Neuron (in vitro differentiated cells): ENCODE measurements at regions not wholly inside any gene's neighbourhood (a gene's known extent, or its start where the extent isn't known, plus 50 kb on each side); places are given as distances from the start of the nearest gene placed in this dataset.

Experiments
- H2AFZ ChIP-seq: one replicate; pipeline ENCODE4 v1.6.1; 2013; ENCODE audit warnings: low read depth, mild to moderate bottlenecking, inconsistent platforms, low read length, moderate library complexity
- H3K27me3 ChIP-seq: one replicate; pipeline ENCODE4 v1.6.1; 2013; ENCODE audit warnings: low read length; ENCODE audit not compliant: insufficient read depth
- H3K36me3 ChIP-seq: one replicate; pipeline ENCODE4 v1.6.1; 2013; ENCODE audit warnings: low read length; ENCODE audit not compliant: insufficient read depth
- H3K4me1 ChIP-seq: one replicate; pipeline ENCODE4 v1.6.1; 2013; ENCODE audit warnings: low read length; ENCODE audit not compliant: insufficient read depth
- H3K4me3 ChIP-seq: 2 replicates; pipeline ENCODE4 v1.5.1; 2013; ENCODE audit warnings: mild to moderate bottlenecking, low read length, moderate library complexity
- H3K9me3 ChIP-seq: one replicate; pipeline ENCODE4 v1.6.1; 2013; ENCODE audit warnings: low read length

DNA sequence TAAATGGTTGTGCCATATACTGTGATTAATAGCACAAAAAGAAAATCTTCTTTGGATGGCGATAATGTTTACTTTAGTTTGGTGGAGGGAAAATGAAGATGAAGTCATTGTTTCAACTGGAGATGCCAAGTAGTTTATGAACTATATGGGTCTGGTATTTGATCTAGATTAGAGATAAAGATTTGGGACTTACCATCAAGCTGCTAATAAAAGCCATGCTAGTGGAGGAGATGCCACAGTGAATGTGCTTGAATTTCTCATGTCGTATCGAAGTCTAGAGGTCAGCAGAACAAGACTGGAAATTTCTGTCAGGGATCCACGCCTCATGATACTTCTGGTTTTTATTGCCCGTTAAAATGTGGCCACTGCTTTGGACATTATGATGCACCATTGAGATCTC is 742.0 kb downstream of the NCAM2 start:
- Histone ChIP-seq H3K27me3 (no peaks in the 10 kb centered on the region), H3K9me3 (no peaks in the 10 kb centered on the region), H3K4me1 (no peaks in the 10 kb centered on the region), H3K4me3 (no peak overlapping the region), H3K36me3 (no peaks in the 10 kb centered on the region), H2AFZ (no peak overlapping the region)

DNA sequence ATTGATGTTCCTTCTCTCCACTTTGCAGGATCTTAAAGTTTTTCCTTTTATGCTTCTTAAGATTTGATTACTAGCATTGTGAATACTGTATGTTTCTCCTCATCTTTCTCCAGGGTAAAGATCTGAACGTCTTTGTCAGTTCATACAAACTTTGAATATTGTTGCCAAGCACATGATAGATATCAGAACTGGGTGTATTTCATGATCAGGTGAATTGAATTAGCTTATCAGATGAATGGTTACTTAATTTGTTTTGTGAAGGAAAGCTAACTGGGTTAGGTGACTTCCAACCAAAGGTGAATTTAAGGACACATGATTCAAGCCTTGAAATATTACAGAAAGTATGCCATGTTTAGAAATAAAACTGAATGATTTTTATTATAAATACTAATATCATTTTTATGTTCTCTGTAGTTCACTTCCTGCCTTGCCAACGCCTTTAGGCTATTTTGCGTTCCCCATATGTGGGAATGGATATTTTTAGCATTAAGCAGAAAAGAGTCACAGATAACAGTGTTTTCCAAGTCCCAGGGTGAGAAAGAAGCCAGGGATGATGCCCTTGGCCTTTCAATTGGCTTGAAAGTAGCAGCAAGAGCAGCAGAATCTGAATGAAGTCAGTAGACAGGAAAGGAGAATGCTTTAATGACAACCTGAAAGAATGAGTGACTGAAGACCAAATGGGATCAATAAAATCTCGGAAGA is 752.1 kb downstream of the NCAM2 start:
- Histone ChIP-seq H2AFZ (no peak overlapping the region), H3K36me3 (no peaks in the 10 kb centered on the region), H3K4me1 (no peaks in the 10 kb centered on the region), H3K9me3 (no peaks in the 10 kb centered on the region), H3K4me3 (no peak overlapping the region), H3K27me3 (no peaks in the 10 kb centered on the region)

DNA sequence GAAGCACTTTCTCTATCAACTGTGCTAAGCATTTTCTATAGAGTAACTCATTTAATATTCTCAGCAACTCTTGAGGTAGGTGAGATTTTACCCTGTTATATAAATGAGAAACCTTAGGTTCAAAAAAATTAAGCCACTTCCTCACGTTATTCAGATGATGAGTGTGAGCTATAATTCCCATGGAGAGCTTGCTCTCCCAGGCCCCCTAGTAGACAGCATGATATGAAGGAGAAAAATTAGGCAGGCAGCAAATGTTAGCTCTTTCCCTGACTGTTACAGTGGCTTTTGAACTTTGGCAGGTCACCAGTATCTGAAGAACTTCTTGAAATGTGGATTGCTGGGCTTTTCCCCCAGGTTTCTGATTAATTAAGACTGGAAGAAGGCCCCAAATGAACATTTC is 753.1 kb downstream of the NCAM2 start:
- no peaks in the 10 kb centered on the region for H3K4me1 ChIP-seq
- no peak overlapping the region for H3K4me3 ChIP-seq
- no peak overlapping the region for H2AFZ ChIP-seq
- no peaks in the 10 kb centered on the region for H3K36me3 ChIP-seq
- no peaks in the 10 kb centered on the region for H3K9me3 ChIP-seq
- no peaks in the 10 kb centered on the region for H3K27me3 ChIP-seq

DNA sequence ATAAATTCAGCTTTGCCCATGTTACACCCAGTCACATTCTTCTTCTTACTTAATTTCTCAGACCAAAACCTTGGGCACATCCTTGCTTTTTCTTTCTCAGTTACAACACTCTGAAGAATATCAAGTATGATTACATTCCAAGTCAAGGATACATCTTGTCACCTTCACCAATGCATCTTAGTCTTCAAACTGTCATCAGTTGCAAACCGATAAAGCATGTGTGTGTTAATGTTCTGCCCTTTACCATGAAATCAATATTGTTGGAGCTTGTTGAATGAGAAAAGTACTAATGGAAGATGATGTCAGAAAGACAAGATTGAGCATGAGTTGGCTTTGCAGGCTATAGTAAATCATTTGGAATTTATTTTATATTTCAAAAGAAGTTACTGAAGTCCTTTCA is 764.6 kb downstream of the NCAM2 start:
- H2AFZ ChIP-seq: no peak overlapping the region
- no peaks in the 10 kb centered on the region for H3K4me1 ChIP-seq
- H3K9me3 ChIP-seq: no peaks in the 10 kb centered on the region
- H3K36me3 ChIP-seq: no peaks in the 10 kb centered on the region
- no peaks in the 10 kb centered on the region for H3K27me3 ChIP-seq
- no peak overlapping the region for H3K4me3 ChIP-seq

DNA sequence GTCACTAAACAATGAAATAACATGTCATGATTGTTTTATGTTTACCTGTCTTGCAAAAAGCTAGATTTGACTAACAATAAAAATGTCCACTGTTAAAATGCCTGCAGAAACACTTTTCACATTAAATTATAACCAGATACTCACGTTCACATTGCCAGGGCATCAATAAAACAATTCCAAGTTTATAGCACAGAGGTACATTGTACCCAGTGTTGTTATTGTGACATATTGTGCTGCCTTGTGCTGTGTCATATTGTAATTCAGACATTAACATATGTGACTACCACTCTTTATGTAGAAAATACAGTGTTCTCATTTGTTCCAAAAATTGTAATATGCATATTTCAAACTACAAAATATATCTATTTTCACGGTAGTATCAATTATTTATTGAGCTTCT is 766.1 kb downstream of the NCAM2 start:
- Histone ChIP-seq H3K9me3 (no peaks in the 10 kb centered on the region), H3K36me3 (no peaks in the 10 kb centered on the region), H3K4me1 (no peaks in the 10 kb centered on the region), H3K4me3 (no peak overlapping the region), H2AFZ (no peak overlapping the region), H3K27me3 (no peaks in the 10 kb centered on the region)

DNA sequence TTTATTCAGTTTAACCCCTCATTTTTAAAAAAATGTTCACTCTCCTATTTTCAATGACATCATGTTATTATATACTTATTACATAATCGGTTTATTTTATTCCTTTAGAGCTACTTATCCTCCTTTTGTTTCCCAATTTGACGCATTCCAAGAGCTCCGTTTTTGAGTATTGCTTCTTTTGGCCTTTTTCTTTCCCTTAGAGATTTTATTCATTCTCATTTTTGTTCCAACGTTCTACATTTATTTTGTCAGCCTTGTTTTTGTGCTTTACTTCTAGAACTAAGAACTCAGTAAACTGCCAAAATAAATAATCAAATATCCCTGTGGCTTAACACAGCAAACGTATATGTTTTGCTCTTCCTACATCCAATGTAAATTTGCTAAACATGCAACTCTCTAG is 769.1 kb downstream of the NCAM2 start:
- H3K4me1 ChIP-seq: no peaks in the 10 kb centered on the region
- H3K27me3 ChIP-seq: no peaks in the 10 kb centered on the region
- H3K9me3 ChIP-seq: no peaks in the 10 kb centered on the region
- H2AFZ ChIP-seq: no peak overlapping the region
- no peaks in the 10 kb centered on the region for H3K36me3 ChIP-seq
- no peak overlapping the region for H3K4me3 ChIP-seq

DNA sequence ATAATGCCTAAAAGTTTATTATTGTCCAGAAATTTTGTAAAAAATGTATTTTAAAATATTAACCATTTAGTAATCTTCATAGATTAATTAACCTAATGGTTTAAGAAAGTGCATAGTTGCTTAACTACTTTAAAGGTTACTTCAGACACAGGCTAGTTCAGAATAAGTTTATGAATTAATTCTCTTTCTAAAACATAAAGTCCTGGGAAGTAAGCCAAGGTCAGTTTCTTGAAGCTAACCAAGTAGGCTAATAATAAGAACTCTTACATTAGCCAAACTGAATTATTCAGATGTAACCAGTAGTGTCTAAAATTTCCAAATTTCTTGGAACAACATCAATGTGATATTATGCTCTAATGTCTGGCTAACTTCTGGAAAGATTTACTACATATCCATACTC is 790.4 kb downstream of the NCAM2 start:
- Histone ChIP-seq H3K27me3 (no peaks in the 10 kb centered on the region), H3K36me3 (no peaks in the 10 kb centered on the region), H3K4me3 (no peak overlapping the region), H3K9me3 (no peaks in the 10 kb centered on the region), H2AFZ (no peak overlapping the region), H3K4me1 (no peaks in the 10 kb centered on the region)

DNA sequence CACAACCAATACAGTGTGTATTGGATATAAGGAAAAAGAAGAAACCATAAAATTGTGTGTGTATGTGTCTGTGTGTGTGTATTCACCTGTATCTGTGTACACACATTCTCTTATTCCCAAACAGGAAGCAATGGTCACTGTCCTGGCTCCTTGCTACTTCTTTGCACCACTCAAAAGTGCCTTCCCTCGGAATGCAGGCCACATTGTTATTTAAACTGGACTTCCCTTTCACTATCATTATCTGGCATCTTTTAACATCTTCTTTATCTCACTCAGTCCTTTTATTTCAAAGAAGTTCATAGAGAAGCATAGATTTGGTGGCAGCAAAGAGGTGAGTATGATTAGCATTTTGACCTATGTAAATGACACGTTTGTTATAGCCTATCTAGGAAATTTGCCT is 803.7 kb downstream of the NCAM2 start:
- Histone ChIP-seq H3K27me3 (no peaks in the 10 kb centered on the region), H3K4me3 (no peak overlapping the region), H2AFZ (no peak overlapping the region), H3K9me3 (no peaks in the 10 kb centered on the region), H3K4me1 (peaks cover 5% of the 10 kb centered on the region), H3K36me3 (no peaks in the 10 kb centered on the region)

DNA sequence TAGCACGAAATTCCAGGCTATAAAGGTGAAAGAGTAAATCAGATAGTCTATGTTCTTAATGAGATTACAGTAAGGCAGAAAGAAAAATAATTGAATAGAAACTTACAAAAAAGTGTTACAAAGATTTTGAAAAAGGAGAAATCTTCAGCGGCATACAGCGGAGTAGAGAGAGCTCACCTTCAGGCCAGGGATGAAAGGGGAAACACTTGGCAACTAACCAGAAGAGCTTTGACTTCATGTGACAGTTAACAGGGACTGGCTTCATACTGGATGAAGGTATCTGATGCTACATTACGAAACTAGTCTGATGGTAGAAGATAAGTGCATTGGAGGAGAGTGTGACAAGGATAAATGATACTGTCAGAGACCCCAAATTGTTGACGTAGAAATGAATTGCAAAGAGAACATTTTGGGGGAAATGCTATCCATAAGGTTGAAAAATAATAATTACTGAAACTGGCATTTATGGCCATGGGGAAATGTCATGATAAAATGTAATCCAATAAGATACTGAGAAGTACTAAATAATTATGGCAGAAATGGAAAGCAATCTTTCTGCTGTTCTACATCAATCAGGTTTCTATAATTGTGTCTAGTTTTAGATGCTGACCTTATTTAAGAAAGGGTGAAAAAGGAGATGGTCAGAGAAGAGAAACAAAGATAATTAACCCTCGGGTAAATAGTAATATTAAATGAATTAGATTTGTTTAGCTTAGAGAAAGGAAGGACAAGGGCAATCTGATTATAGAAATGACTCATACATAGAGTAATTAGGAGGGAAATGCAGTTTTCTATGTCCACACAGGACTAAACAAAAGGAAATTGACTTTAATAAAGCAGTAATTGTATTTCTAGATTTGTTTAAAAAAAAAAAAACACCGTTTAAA is 808.7 kb downstream of the NCAM2 start:
- Histone ChIP-seq H3K9me3 (no peaks in the 10 kb centered on the region), H3K27me3 (no peaks in the 10 kb centered on the region), H3K4me1 (peaks cover 2% of the 10 kb centered on the region), H2AFZ (no peak overlapping the region), H3K4me3 (no peak overlapping the region), H3K36me3 (no peaks in the 10 kb centered on the region)

DNA sequence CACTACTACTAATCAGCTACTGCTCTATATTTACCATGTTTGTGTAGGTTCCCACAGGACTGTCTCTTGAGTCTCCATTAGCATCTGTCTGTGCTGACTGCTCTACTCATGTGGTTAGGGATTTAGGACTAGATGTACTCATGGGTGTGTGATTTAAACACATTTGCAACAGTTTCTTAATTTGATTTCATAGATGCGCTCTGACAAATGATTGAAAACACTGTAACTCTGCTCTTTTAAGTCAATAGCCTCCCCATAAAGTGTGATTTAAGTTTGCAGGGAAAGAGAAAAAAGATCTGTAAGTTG is 809.3 kb downstream of the NCAM2 start:
- Histone ChIP-seq H3K36me3 (no peaks in the 10 kb centered on the region), H2AFZ (no peak overlapping the region), H3K4me1 (no peaks in the 10 kb centered on the region), H3K9me3 (no peaks in the 10 kb centered on the region), H3K27me3 (no peaks in the 10 kb centered on the region), H3K4me3 (no peak overlapping the region)

DNA sequence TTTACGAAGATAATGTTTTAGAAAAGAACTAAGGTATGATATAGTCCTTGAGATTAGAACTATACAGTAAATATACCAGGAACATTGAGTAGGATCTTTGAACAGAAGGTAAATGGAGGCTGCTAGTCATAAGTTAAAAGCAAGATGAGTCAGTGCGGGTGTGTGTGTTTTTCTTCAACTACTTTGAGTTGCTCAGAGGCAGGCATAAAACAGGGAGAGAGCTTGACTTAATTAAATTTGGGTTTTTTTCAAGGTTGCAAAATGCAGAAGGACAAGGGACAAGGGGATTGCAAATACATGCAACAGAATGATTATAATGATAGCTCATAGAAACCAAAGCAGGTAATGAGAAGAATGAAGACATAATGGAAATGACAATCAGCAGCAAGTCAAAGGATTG is 815.1 kb downstream of the NCAM2 start:
- Histone ChIP-seq H3K9me3 (no peaks in the 10 kb centered on the region), H3K27me3 (no peaks in the 10 kb centered on the region), H3K4me1 (no peaks in the 10 kb centered on the region), H3K4me3 (no peak overlapping the region), H3K36me3 (no peaks in the 10 kb centered on the region), H2AFZ (no peak overlapping the region)

DNA sequence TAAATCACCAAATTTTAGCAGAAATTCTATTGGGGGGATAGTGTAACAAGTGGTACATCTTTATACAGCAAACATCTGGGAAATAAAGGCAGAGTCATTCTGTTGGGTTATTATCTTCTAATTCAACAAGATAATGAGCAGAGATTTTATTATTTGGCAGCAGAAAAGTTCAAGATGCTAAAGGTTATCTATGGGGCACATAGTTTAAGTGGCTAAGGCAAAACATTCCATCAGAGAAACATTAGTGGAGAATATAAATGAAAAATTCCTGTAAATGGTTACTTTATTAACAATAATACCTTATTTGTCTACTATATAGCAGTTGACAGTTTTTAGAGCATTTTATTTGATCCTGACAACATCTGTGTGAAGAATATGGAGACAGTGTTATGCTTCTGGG is 815.7 kb downstream of the NCAM2 start:
- no peak overlapping the region for H2AFZ ChIP-seq

DNA sequence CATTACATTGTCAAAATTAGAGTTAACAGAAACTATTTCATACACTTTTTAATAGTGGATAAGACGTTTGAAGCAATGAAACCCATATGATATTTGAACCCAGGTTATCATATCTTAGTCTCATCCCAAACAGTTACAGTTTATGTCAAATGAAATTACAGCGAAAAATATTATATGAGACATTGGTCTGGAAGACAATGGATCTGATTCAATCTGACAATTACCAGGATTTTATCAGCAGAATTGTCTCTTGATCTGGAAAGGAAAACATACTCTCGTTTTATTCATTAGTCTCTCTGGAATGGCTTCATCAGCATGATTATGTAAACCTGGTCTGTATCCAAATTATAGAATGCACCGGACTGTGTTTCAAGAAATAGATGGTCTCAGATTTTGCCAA is 818.6 kb downstream of the NCAM2 start:
- Histone ChIP-seq H3K4me1 (no peaks in the 10 kb centered on the region), H2AFZ (no peak overlapping the region), H3K27me3 (no peaks in the 10 kb centered on the region), H3K36me3 (no peaks in the 10 kb centered on the region), H3K4me3 (no peak overlapping the region), H3K9me3 (no peaks in the 10 kb centered on the region)

More for the DNA sequence above, 815.7 kb downstream of the NCAM2 start:
- H3K9me3 ChIP-seq: no peaks in the 10 kb centered on the region
- H3K27me3 ChIP-seq: no peaks in the 10 kb centered on the region
- no peaks in the 10 kb centered on the region for H3K36me3 ChIP-seq
- H3K4me1 ChIP-seq: no peaks in the 10 kb centered on the region
- H3K4me3 ChIP-seq: no peak overlapping the region

DNA sequence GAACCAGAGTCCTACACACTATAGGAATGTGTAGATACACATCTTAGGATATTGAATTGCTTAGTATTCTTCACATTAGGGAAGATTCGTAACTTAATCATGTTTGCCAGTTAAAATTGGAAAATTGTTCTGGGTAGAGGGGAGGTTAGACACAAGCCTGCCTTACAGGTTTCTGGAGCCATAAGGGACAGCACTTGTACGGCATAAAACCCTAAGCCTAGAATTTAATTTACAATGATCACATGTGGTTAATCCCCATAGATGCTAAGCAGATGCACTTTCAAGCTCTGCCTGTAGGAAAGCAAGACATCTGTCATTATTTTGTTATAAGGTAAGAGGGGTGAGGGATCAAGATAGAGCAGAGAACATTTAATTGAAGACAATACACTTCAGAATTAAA is 820.7 kb downstream of the NCAM2 start:
- H3K27me3 ChIP-seq: no peaks in the 10 kb centered on the region
- no peaks in the 10 kb centered on the region for H3K36me3 ChIP-seq
- H2AFZ ChIP-seq: no peak overlapping the region
- no peaks in the 10 kb centered on the region for H3K4me1 ChIP-seq
- no peaks in the 10 kb centered on the region for H3K9me3 ChIP-seq
- no peak overlapping the region for H3K4me3 ChIP-seq
